ENCODE measurements at regions not wholly inside any gene's neighbourhood (a gene's known extent, or its start where the extent isn't known, plus 50 kb on each side); places are given as distances from the start of the nearest gene placed in this dataset.

- Histone ChIP-seq H3K4me1 (ENCODE audit: control insufficient read depth, insufficient read depth, low read length) (peaks cover 7% of the 10 kb centered on the region), H3K9me3 (replicated peaks; ENCODE audit: low read length) (no peaks in the 10 kb centered on the region), H3K36me3 (ENCODE audit: insufficient read depth, low read length) (no peaks in the 10 kb centered on the region)
These were observed 253.8 kb downstream of the TNS1 start for GRCh38 chr2:217749008-217749407.

GRCh38 chr2:217746808-217747207, 256.0 kb downstream of the TNS1 start:
- Histone ChIP-seq H3K9ac (ENCODE audit: low read depth, low read length) (no peak overlapping the region), H3K4me2 (ENCODE audit: low read length) (no peak overlapping the region), H3K9me3 (replicated peaks; ENCODE audit: low read length) (no peaks in the 10 kb centered on the region), H3K4me1 (ENCODE audit: control insufficient read depth, insufficient read depth, low read length) (peaks cover 7% of the 10 kb centered on the region), H3K36me3 (ENCODE audit: insufficient read depth, low read length) (no peaks in the 10 kb centered on the region), H3K4me3 (ENCODE audit: low read length) (no peak overlapping the region), H3K27me3 (ENCODE audit: control insufficient read depth, insufficient read depth, low read length) (no peaks in the 10 kb centered on the region)

More at GRCh38 chr2:217749008-217749407, 253.8 kb downstream of the TNS1 start:
- Histone ChIP-seq H3K4me3 (ENCODE audit: low read length) (no peak overlapping the region), H3K27me3 (ENCODE audit: control insufficient read depth, insufficient read depth, low read length) (no peaks in the 10 kb centered on the region), H3K4me2 (ENCODE audit: low read length) (no peak overlapping the region), H3K9ac (ENCODE audit: low read depth, low read length) (no peak overlapping the region)

- H3K27me3 ChIP-seq (ENCODE audit: control insufficient read depth, insufficient read depth, low read length) = no peaks in the 10 kb centered on the region
- H3K4me2 ChIP-seq (ENCODE audit: low read length) = no peak overlapping the region
- H3K36me3 ChIP-seq (ENCODE audit: insufficient read depth, low read length) = no peaks in the 10 kb centered on the region
- peaks cover 16% of the 10 kb centered on the region for H3K4me1 ChIP-seq (ENCODE audit: control insufficient read depth, insufficient read depth, low read length)
- no peak overlapping the region for H3K9ac ChIP-seq (ENCODE audit: low read depth, low read length)
- H3K4me3 ChIP-seq (ENCODE audit: low read length) = no peak overlapping the region
- H3K9me3 ChIP-seq (replicated peaks; ENCODE audit: low read length) = no peaks in the 10 kb centered on the region
These were observed 258.6 kb downstream of the TNS1 start for GRCh38 chr2:217743966-217744761.

GRCh38 chr2:217743407-217743806, 259.4 kb downstream of the TNS1 start:
- Histone ChIP-seq H3K36me3 (ENCODE audit: insufficient read depth, low read length) (no peaks in the 10 kb centered on the region), H3K27me3 (ENCODE audit: control insufficient read depth, insufficient read depth, low read length) (no peaks in the 10 kb centered on the region), H3K4me2 (ENCODE audit: low read length) (no peak overlapping the region)

GRCh38 chr2:217742841-217743240, 260.0 kb downstream of the TNS1 start:
- no peaks in the 10 kb centered on the region for H3K36me3 ChIP-seq (ENCODE audit: insufficient read depth, low read length)
- no peaks in the 10 kb centered on the region for H3K27me3 ChIP-seq (ENCODE audit: control insufficient read depth, insufficient read depth, low read length)
- peaks cover 16% of the 10 kb centered on the region for H3K4me1 ChIP-seq (ENCODE audit: control insufficient read depth, insufficient read depth, low read length)
- H3K4me3 ChIP-seq (ENCODE audit: low read length) = no peak overlapping the region
- no peak overlapping the region for H3K9ac ChIP-seq (ENCODE audit: low read depth, low read length)
- H3K4me2 ChIP-seq (ENCODE audit: low read length) = no peak overlapping the region
- no peaks in the 10 kb centered on the region for H3K9me3 ChIP-seq (replicated peaks; ENCODE audit: low read length)

More at GRCh38 chr2:217743407-217743806, 259.4 kb downstream of the TNS1 start:
- H3K9me3 ChIP-seq (replicated peaks; ENCODE audit: low read length) = no peaks in the 10 kb centered on the region
- no peak overlapping the region for H3K9ac ChIP-seq (ENCODE audit: low read depth, low read length)
- no peak overlapping the region for H3K4me3 ChIP-seq (ENCODE audit: low read length)
- peaks cover 16% of the 10 kb centered on the region for H3K4me1 ChIP-seq (ENCODE audit: control insufficient read depth, insufficient read depth, low read length)

GRCh38 chr2:217742276-217742675, 260.5 kb downstream of the TNS1 start:
- H3K27me3 ChIP-seq (ENCODE audit: control insufficient read depth, insufficient read depth, low read length) = no peaks in the 10 kb centered on the region
- no peak overlapping the region for H3K9ac ChIP-seq (ENCODE audit: low read depth, low read length)
- no peak overlapping the region for H3K4me2 ChIP-seq (ENCODE audit: low read length)
- H3K9me3 ChIP-seq (replicated peaks; ENCODE audit: low read length) = no peaks in the 10 kb centered on the region
- peaks cover 16% of the 10 kb centered on the region for H3K4me1 ChIP-seq (ENCODE audit: control insufficient read depth, insufficient read depth, low read length)
- no peaks in the 10 kb centered on the region for H3K36me3 ChIP-seq (ENCODE audit: insufficient read depth, low read length)
- H3K4me3 ChIP-seq (ENCODE audit: low read length) = no peak overlapping the region

GRCh38 chr2:217741381-217741955, 261.3 kb downstream of the TNS1 start:
- H3K27me3 ChIP-seq (ENCODE audit: control insufficient read depth, insufficient read depth, low read length) = no peaks in the 10 kb centered on the region
- no peaks in the 10 kb centered on the region for H3K36me3 ChIP-seq (ENCODE audit: insufficient read depth, low read length)
- no peak overlapping the region for H3K4me3 ChIP-seq (ENCODE audit: low read length)
- H3K4me2 ChIP-seq (ENCODE audit: low read length) = no peak overlapping the region
- no peak overlapping the region for H3K9ac ChIP-seq (ENCODE audit: low read depth, low read length)
- H3K9me3 ChIP-seq (replicated peaks; ENCODE audit: low read length) = no peaks in the 10 kb centered on the region
- peaks cover 9% of the 10 kb centered on the region for H3K4me1 ChIP-seq (ENCODE audit: control insufficient read depth, insufficient read depth, low read length)

- Histone ChIP-seq H3K4me1 (ENCODE audit: control insufficient read depth, insufficient read depth, low read length) (peaks cover 9% of the 10 kb centered on the region), H3K4me2 (ENCODE audit: low read length) (no peak overlapping the region), H3K36me3 (ENCODE audit: insufficient read depth, low read length) (no peaks in the 10 kb centered on the region), H3K9me3 (replicated peaks; ENCODE audit: low read length) (no peaks in the 10 kb centered on the region), H3K9ac (ENCODE audit: low read depth, low read length) (no peak overlapping the region), H3K27me3 (ENCODE audit: control insufficient read depth, insufficient read depth, low read length) (no peaks in the 10 kb centered on the region), H3K4me3 (ENCODE audit: low read length) (no peak overlapping the region)
These were observed 262.0 kb downstream of the TNS1 start for GRCh38 chr2:217740756-217741155.

- H3K4me2 ChIP-seq (ENCODE audit: low read length) = no peak overlapping the region
- no peaks in the 10 kb centered on the region for H3K36me3 ChIP-seq (ENCODE audit: insufficient read depth, low read length)
- H3K9ac ChIP-seq (ENCODE audit: low read depth, low read length) = no peak overlapping the region
- H3K27me3 ChIP-seq (ENCODE audit: control insufficient read depth, insufficient read depth, low read length) = no peaks in the 10 kb centered on the region
- H3K9me3 ChIP-seq (replicated peaks; ENCODE audit: low read length) = no peaks in the 10 kb centered on the region
- peaks cover 9% of the 10 kb centered on the region for H3K4me1 ChIP-seq (ENCODE audit: control insufficient read depth, insufficient read depth, low read length)
- H3K4me3 ChIP-seq (ENCODE audit: low read length) = no peak overlapping the region
These were observed 262.6 kb downstream of the TNS1 start for GRCh38 chr2:217740178-217740577.

- peaks cover 9% of the 10 kb centered on the region for H3K4me1 ChIP-seq (ENCODE audit: control insufficient read depth, insufficient read depth, low read length)
- H3K4me3 ChIP-seq (ENCODE audit: low read length) = no peak overlapping the region
- no peaks in the 10 kb centered on the region for H3K27me3 ChIP-seq (ENCODE audit: control insufficient read depth, insufficient read depth, low read length)
- no peaks in the 10 kb centered on the region for H3K9me3 ChIP-seq (replicated peaks; ENCODE audit: low read length)
- no peaks in the 10 kb centered on the region for H3K36me3 ChIP-seq (ENCODE audit: insufficient read depth, low read length)
- no peak overlapping the region for H3K9ac ChIP-seq (ENCODE audit: low read depth, low read length)
- H3K4me2 ChIP-seq (ENCODE audit: low read length) = no peak overlapping the region
These were observed 263.1 kb downstream of the TNS1 start for GRCh38 chr2:217739741-217740140.

GRCh38 chr2:217738061-217738460, 264.7 kb downstream of the TNS1 start:
- Histone ChIP-seq H3K4me2 (ENCODE audit: low read length) (no peak overlapping the region), H3K27me3 (ENCODE audit: control insufficient read depth, insufficient read depth, low read length) (no peaks in the 10 kb centered on the region), H3K4me1 (ENCODE audit: control insufficient read depth, insufficient read depth, low read length) (peaks cover 16% of the 10 kb centered on the region), H3K9ac (ENCODE audit: low read depth, low read length) (no peak overlapping the region), H3K9me3 (replicated peaks; ENCODE audit: low read length) (no peaks in the 10 kb centered on the region), H3K36me3 (ENCODE audit: insufficient read depth, low read length) (no peaks in the 10 kb centered on the region), H3K4me3 (ENCODE audit: low read length) (no peak overlapping the region)

All from skeletal muscle satellite cell (primary cell).